ENCODE measurements at regions not wholly inside any gene's neighbourhood (a gene's known extent, or its start where the extent isn't known, plus 50 kb on each side); places are given as distances from the start of the nearest gene placed in this dataset.

- no peak for DNase-seq (ENCODE audit: low spot score)
- intact Hi-C loops (cut with DNase I), result no loop called here
Observed at GRCh38 chr2:221276601-221277000, 295.5 kb downstream of the EPHA4 start.

- intact Hi-C loops (cut with DNase I), result no loop called here
- no peak for DNase-seq (ENCODE audit: low spot score)
Observed at GRCh38 chr2:221282386-221282785, 289.7 kb downstream of the EPHA4 start.

- no peak for DNase-seq (ENCODE audit: low spot score)
- intact Hi-C loops (cut with DNase I), result no loop called here
Observed at GRCh38 chr2:221283896-221284545, 288.1 kb downstream of the EPHA4 start.

GRCh38 chr2:221285148-221285547 lies 287.0 kb downstream of the EPHA4 start:
- intact Hi-C loops (cut with DNase I), result no loop called here
- no peak for DNase-seq (ENCODE audit: low spot score)

- no peak for DNase-seq (ENCODE audit: low spot score)
- intact Hi-C loops (cut with DNase I), result no loop called here
Observed at GRCh38 chr2:221286406-221286805, 285.7 kb downstream of the EPHA4 start.

GRCh38 chr2:221289389-221289788 lies 282.7 kb downstream of the EPHA4 start:
- intact Hi-C loops (cut with DNase I), result no loop called here

GRCh38 chr2:221289846-221290245 lies 282.3 kb downstream of the EPHA4 start:
- DNase-seq (ENCODE audit: low spot score), result no peak
- intact Hi-C loops (cut with DNase I), result no loop called here

More at GRCh38 chr2:221289389-221289788, 282.7 kb downstream of the EPHA4 start:
- DNase-seq (ENCODE audit: low spot score), result no peak

GRCh38 chr2:221293949-221294742 lies 278.0 kb downstream of the EPHA4 start:
- intact Hi-C loops (cut with DNase I), result no loop called here
- no peak for DNase-seq (ENCODE audit: low spot score)

GRCh38 chr2:221304916-221305315 lies 267.2 kb downstream of the EPHA4 start:
- no peak for DNase-seq (ENCODE audit: low spot score)
- intact Hi-C loops (cut with DNase I), result no loop called here

- intact Hi-C loops (cut with DNase I), result no loop called here
- no peak for DNase-seq (ENCODE audit: low spot score)
Observed at GRCh38 chr2:221308507-221309066, 263.5 kb downstream of the EPHA4 start.

- no peak for DNase-seq (ENCODE audit: low spot score)
- intact Hi-C loops (cut with DNase I), result no loop called here
Observed at GRCh38 chr2:221309892-221310583, 262.1 kb downstream of the EPHA4 start.

- no peak for DNase-seq (ENCODE audit: low spot score)
Observed at GRCh38 chr2:221310730-221311129, 261.4 kb downstream of the EPHA4 start.

GRCh38 chr2:221312634-221313033 lies 259.5 kb downstream of the EPHA4 start:
- intact Hi-C loops (cut with DNase I), result no loop called here

More at GRCh38 chr2:221310730-221311129, 261.4 kb downstream of the EPHA4 start:
- intact Hi-C loops (cut with DNase I), result no loop called here

GRCh38 chr2:221314786-221315185 lies 257.3 kb downstream of the EPHA4 start:
- intact Hi-C loops (cut with DNase I), result no loop called here
- DNase-seq (ENCODE audit: low spot score), result no peak

More at GRCh38 chr2:221312634-221313033, 259.5 kb downstream of the EPHA4 start:
- DNase-seq (ENCODE audit: low spot score), result no peak

- intact Hi-C loops (cut with DNase I), result no loop called here
- no peak for DNase-seq (ENCODE audit: low spot score)
Observed at GRCh38 chr2:221318376-221319130, 253.6 kb downstream of the EPHA4 start.

GRCh38 chr2:221322741-221323140 lies 249.4 kb downstream of the EPHA4 start:
- DNase-seq (ENCODE audit: low spot score), result no peak
- intact Hi-C loops (cut with DNase I), result no loop called here

GRCh38 chr2:221323513-221323912 lies 248.6 kb downstream of the EPHA4 start:
- DNase-seq (ENCODE audit: low spot score), result no peak
- intact Hi-C loops (cut with DNase I), result no loop called here

GRCh38 chr2:221330436-221330835 lies 241.7 kb downstream of the EPHA4 start:
- intact Hi-C loops (cut with DNase I), result no loop called here
- DNase-seq (ENCODE audit: low spot score), result no peak

- intact Hi-C loops (cut with DNase I), result no loop called here
- DNase-seq (ENCODE audit: low spot score), result no peak
Observed at GRCh38 chr2:221334481-221335218, 237.5 kb downstream of the EPHA4 start.

All from cardiac septum (tissue), 1 donor.